Smooth muscle cell (in vitro differentiated cells): ENCODE measurements at regions not wholly inside any gene's neighbourhood (a gene's known extent, or its start where the extent isn't known, plus 50 kb on each side); places are given as distances from the start of the nearest gene placed in this dataset.

Experiments used
- DNase-seq: peaks from one replicate; lab custom pipeline; 2025; ENCODE audit not compliant: unreplicated experiment; lab: John Stamatoyannopoulos, UW
- H2AFZ ChIP-seq: fragments of 200-600 bp; sonication (generic); 2 replicates; pipeline ENCODE4 v1.6.0; 2016; ENCODE audit warnings: antibody characterized with exemption, low read depth, mild to moderate bottlenecking
- H3F3A ChIP-seq: fragments of 200-600 bp; sonication (generic); 2 replicates; pipeline ENCODE4 v1.6.0; 2017; ENCODE audit warnings: antibody characterized with exemption, low read depth
- H3K27ac ChIP-seq: fragments of 200-600 bp; sonication (generic); 2 replicates; pipeline ENCODE4 v1.5.1; 2016; ENCODE audit warnings: low read depth, mild to moderate bottlenecking
- H3K27me3 ChIP-seq: fragments of 200-600 bp; sonication (generic); 2 replicates; pipeline ENCODE4 v1.6.1; 2016; ENCODE audit warnings: low read depth, mild to moderate bottlenecking
- H3K36me3 ChIP-seq: fragments of 200-600 bp; sonication (generic); 2 replicates; pipeline ENCODE4 v1.5.1; 2016; ENCODE audit warnings: low read depth
- H3K4me1 ChIP-seq: fragments of 200-600 bp; sonication (generic); 2 replicates; pipeline ENCODE4 v1.5.1; 2016; ENCODE audit warnings: low read depth
- H3K4me2 ChIP-seq: fragments of 200-600 bp; sonication (generic); 2 replicates; pipeline ENCODE4 v1.6.0; 2016; ENCODE audit warnings: mild to moderate bottlenecking
- H3K4me3 ChIP-seq: fragments of 200-600 bp; sonication (generic); 2 replicates; pipeline ENCODE4 v1.5.1; 2016; ENCODE audit warnings: mild to moderate bottlenecking
- H3K79me2 ChIP-seq: fragments of 200-600 bp; sonication (generic); 2 replicates; pipeline ENCODE4 v1.6.0; 2016; ENCODE audit warnings: low read depth, mild to moderate bottlenecking
- H3K9ac ChIP-seq: fragments of 200-600 bp; sonication (generic); 2 replicates; pipeline ENCODE4 v1.6.0; 2016; ENCODE audit warnings: low read depth
- H3K9me3 ChIP-seq: fragments of 200-600 bp; sonication (generic); replicated peaks from 2 replicates; pipeline ENCODE4 v1.5.1; 2016; ENCODE audit warnings: low read depth
- H4K20me1 ChIP-seq: fragments of 200-600 bp; sonication (generic); 2 replicates; pipeline ENCODE4 v1.6.0; 2016; ENCODE audit warnings: low read depth
- CTCF ChIP-seq: fragments of 200-600 bp; sonication (generic); IDR thresholded peaks from 2 replicates; pipeline ENCODE4 v1.5.1; 2017; ENCODE audit warnings: borderline replicate concordance, mild to moderate bottlenecking, antibody characterized with exemption; ENCODE audit not compliant: insufficient read depth, poor library complexity, severe bottlenecking
- WGBS: methylation state at CpG from one replicate; pipeline ENCODE4 v1.1.7; 2016; ENCODE audit warnings: low lambda C conversion rate; 5-methylcytosine and 5-hydroxymethylcytosine counted together

GRCh38 chr16:82514262-82514661 lies 112.5 kb upstream of the CDH13 start:
- Histone ChIP-seq H3K36me3 (no peaks in the 10 kb centered on the region), H3K27me3 (no peaks in the 10 kb centered on the region), H3K9ac (no peak overlapping the region), H3K9me3 (no peaks in the 10 kb centered on the region), H3F3A (no peaks in the 10 kb centered on the region), H3K4me3 (no peak overlapping the region), H3K4me2 (no peak overlapping the region), H3K27ac (no peak overlapping the region), H3K79me2 (no peaks in the 10 kb centered on the region), H2AFZ (no peak overlapping the region), H3K4me1 (no peaks in the 10 kb centered on the region), H4K20me1 (no peaks in the 10 kb centered on the region)
- DNase-seq, result no peak
- TF ChIP-seq CTCF, result no peak
- WGBS, result 94% methylated on average over 4 of the region's 4 CpGs

- Histone ChIP-seq H3K27ac (no peak overlapping the region), H3F3A (no peaks in the 10 kb centered on the region), H3K9me3 (no peaks in the 10 kb centered on the region), H3K4me3 (no peak overlapping the region), H3K4me1 (no peaks in the 10 kb centered on the region), H2AFZ (no peak overlapping the region), H3K4me2 (no peak overlapping the region), H3K36me3 (no peaks in the 10 kb centered on the region), H3K27me3 (no peaks in the 10 kb centered on the region), H3K79me2 (no peaks in the 10 kb centered on the region), H3K9ac (no peak overlapping the region), H4K20me1 (no peaks in the 10 kb centered on the region)
- DNase-seq, result no peak
- no peak for TF ChIP-seq CTCF
- WGBS, result 63% methylated on average over 2 of the region's 2 CpGs
Measured at GRCh38 chr16:82510789-82511305, 115.9 kb upstream of the CDH13 start.

- Histone ChIP-seq H4K20me1 (no peaks in the 10 kb centered on the region), H2AFZ (no peak overlapping the region), H3K79me2 (no peaks in the 10 kb centered on the region), H3F3A (no peaks in the 10 kb centered on the region), H3K27ac (no peak overlapping the region), H3K4me2 (no peak overlapping the region), H3K36me3 (no peaks in the 10 kb centered on the region), H3K9me3 (no peaks in the 10 kb centered on the region), H3K4me3 (no peak overlapping the region), H3K4me1 (no peaks in the 10 kb centered on the region), H3K27me3 (no peaks in the 10 kb centered on the region), H3K9ac (no peak overlapping the region)
- WGBS, result 92% methylated on average over 5 of the region's 5 CpGs
- no peak for DNase-seq
- TF ChIP-seq CTCF, result no peak
Measured at GRCh38 chr16:82509691-82510430, 116.9 kb upstream of the CDH13 start.
